GM12865 (cell line): ENCODE measurements at regions not wholly inside any gene's neighbourhood (a gene's known extent, or its start where the extent isn't known, plus 50 kb on each side); places are given as distances from the start of the nearest gene placed in this dataset.

ENCODE experiments used
- DNase-seq: peaks from one replicate; pipeline ENCODE4 v3.0.0; 2010; ENCODE audit warnings: low read depth
- H3K4me3 ChIP-seq: 2 replicates; pipeline ENCODE4 v1.5.1; 2011; ENCODE audit warnings: mild to moderate bottlenecking, low read depth, low read length, control low read depth
- CTCF ChIP-seq: IDR thresholded peaks from 2 replicates; pipeline ENCODE4 v1.5.1; 2011; ENCODE audit warnings: low read length, control low read depth, low read depth, inconsistent platforms; ENCODE audit not compliant: insufficient read depth; ENCODE audit errors: missing control alignments

GRCh38 chr6:128632131-128632530, 111.7 kb upstream of the PTPRK start:
- no peak for DNase-seq
- H3K4me3 ChIP-seq = no peak overlapping the region

DNA sequence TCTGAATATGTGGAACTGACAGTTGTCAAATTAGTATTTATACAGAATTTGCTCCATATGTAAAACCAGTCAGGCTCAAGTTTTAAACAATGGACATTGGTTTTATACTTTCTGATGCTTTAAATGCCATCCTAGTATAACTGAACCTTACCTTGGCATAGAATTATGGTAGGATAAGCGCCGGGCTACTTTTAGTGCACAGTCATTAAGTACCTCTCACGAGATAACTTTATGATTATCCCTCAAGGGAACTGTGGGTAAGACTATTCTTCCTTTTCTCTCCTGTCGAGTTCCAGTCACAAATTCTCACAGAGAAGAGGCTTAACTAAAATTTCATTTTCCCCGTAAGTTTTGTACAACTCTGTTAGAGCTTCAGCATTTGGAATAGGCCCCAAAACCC, 110.6 kb upstream of the PTPRK start:
- no peak for DNase-seq
- H3K4me3 ChIP-seq = no peak overlapping the region
- TF ChIP-seq CTCF = no peak

More at GRCh38 chr6:128632131-128632530, 111.7 kb upstream of the PTPRK start:
- no peak for TF ChIP-seq CTCF

DNA sequence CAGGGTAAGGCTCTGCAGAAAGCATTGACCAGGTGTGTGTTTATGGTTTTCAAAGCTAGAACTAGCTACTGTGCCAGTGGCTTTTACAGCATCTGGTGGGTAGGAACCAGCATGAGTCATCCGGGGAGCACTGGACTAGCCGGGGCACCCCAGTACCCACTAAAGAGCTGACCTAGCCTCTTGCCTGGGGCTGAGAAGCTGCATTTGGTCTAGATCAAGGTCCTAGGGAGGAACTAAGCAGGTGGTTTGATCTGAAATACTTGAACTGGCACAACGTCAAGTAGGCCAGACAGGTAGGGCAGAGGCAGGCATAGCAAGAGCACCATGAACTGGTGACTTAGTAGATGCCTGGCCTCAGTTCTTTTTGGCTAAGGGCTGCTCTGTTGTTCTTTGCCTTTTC, 109.8 kb upstream of the PTPRK start:
- no peak overlapping the region for H3K4me3 ChIP-seq
- TF ChIP-seq CTCF = no peak
- DNase-seq = peak; percentile 15

DNA sequence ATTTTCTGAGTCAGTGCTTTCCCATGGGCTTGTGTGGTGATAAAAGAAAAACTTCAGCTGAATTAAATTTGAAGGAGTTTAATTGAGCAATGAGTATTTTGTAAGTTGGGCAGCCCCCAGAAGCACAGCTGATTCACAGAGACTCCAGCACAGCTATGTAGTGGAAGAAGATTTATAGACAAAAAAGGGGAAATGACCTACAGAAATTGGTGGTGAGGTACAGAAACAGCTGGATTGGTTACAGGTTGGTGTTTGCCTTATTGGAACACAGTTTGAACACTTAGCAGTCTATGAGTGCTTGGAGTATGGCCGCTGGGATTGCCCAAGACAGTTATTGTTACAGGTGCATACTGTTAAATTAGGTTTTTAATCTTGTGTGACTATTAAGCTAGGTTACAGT, 96.9 kb upstream of the PTPRK start:
- TF ChIP-seq CTCF = no peak
- DNase-seq = no peak

DNA sequence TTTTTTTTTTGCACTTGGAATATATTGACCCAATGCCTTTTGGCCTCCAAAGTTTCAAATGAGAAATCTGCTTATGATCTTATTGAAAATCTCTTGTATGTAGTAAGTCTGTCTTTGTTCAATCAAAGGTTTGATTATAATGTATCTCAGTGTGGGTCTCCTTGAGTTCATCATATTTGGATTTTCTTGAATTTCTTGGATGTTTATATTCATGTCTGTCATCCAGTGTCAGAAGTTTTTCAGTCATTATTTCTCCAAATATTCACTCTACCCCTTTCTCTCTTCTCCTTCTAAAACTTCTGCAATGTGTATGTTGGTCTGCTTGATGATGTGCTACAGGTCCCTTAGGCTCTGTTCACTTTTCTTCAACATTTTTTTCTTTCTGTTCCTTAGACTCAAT, 95.9 kb upstream of the PTPRK start:
- TF ChIP-seq CTCF = no peak
- DNase-seq = no peak
- no peak overlapping the region for H3K4me3 ChIP-seq

More for the DNA sequence above, 96.9 kb upstream of the PTPRK start:
- no peak overlapping the region for H3K4me3 ChIP-seq

DNA sequence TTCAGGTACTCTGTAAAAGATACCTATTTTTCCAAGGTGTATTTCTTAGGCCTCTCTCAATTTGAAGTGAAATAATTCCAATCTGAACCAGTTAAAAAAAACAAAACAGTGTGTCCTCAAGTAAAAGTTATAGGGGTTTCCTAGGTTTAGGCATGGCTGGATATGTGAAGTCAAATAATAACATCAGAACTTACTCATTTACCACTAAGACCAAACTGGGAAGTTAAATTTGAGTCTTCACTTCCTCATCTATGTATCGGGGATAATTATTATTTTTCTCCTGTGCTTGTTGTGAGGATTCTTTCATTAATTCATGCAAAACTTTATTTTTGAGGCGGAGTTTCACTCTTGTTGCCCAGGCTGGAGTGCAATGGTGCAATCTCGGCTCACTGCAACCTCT, 86.2 kb upstream of the PTPRK start:
- DNase-seq = no peak
- TF ChIP-seq CTCF = no peak
- H3K4me3 ChIP-seq = no peak overlapping the region

DNA sequence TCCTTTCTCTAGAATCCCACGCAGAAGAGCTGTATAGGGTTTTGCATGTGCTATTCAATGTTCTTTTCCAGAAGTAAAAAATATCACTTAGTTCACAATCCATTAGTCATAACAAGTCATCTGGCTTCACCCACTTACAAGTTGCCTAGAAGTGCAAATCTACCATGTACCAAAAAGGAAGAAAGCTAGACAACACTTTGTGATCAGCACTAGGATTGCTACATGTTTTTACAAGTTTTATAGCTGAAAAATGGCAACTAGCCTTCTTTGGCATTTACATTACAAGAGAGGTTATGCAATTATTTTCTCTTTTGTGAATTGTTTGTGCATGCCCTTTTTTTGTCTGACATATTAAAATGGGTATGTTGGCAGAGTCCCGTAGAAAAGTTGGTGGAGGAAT, 85.6 kb upstream of the PTPRK start:
- TF ChIP-seq CTCF = no peak
- no peak overlapping the region for H3K4me3 ChIP-seq
- DNase-seq = no peak
